HL-60 (cell line): ENCODE measurements at regions not wholly inside any gene's neighbourhood (a gene's known extent, or its start where the extent isn't known, plus 50 kb on each side); places are given as distances from the start of the nearest gene placed in this dataset.

Experiments used
- DNase-seq, 2 experiments: peaks; one replicate each; pipeline ENCODE4 v3.0.0-alpha.2; 2010 to 2020; ENCODE audit warnings: low read depth in 1 of 2, low spot score in 1 of 2
- H3K27ac ChIP-seq: fragments of 250-450 bp; sonication (Bioruptor Pico); replicated peaks from 2 replicates; pipeline ENCODE4 v1.5.1; 2020; ENCODE audit warnings: mild to moderate bottlenecking, moderate library complexity
- H3K27me3 ChIP-seq: fragments of 250-450 bp; sonication (Bioruptor Pico); 2 replicates; pipeline ENCODE4 v1.5.1; 2021; ENCODE audit warnings: mild to moderate bottlenecking, moderate library complexity; ENCODE audit not compliant: insufficient read depth, poor library complexity, severe bottlenecking
- H3K4me3 ChIP-seq: replicated peaks from 2 replicates; pipeline ENCODE4 v1.5.1; 2011; ENCODE audit warnings: mild to moderate bottlenecking, control low read depth, low read length; ENCODE audit not compliant: insufficient read depth
- GABPA ChIP-seq: IDR thresholded peaks from 2 replicates; pipeline ENCODE4 v1.6.1; 2012; ENCODE audit warnings: low read depth
- POLR2AphosphoS5 ChIP-seq: IDR thresholded peaks from 2 replicates; pipeline ENCODE4 v1.6.1; 2012; ENCODE audit warnings: low read depth
- SPI1 ChIP-seq: IDR thresholded peaks from 2 replicates; pipeline ENCODE4 v1.6.1; 2012; ENCODE audit warnings: low read depth, mild to moderate bottlenecking, borderline replicate concordance
- TF ChIP-seq, protein P1 (sequence below): IDR thresholded peaks from one replicate; pipeline ENCODE4 v1.5.1; 2011; ENCODE audit warnings: low read length, control low read depth, inconsistent platforms; ENCODE audit not compliant: insufficient read depth
- TF ChIP-seq, protein P2 (sequence below): IDR thresholded peaks from 2 replicates; pipeline ENCODE4 v1.6.1; 2012; ENCODE audit warnings: low read depth; ENCODE audit not compliant: insufficient replicate concordance

DNA sequence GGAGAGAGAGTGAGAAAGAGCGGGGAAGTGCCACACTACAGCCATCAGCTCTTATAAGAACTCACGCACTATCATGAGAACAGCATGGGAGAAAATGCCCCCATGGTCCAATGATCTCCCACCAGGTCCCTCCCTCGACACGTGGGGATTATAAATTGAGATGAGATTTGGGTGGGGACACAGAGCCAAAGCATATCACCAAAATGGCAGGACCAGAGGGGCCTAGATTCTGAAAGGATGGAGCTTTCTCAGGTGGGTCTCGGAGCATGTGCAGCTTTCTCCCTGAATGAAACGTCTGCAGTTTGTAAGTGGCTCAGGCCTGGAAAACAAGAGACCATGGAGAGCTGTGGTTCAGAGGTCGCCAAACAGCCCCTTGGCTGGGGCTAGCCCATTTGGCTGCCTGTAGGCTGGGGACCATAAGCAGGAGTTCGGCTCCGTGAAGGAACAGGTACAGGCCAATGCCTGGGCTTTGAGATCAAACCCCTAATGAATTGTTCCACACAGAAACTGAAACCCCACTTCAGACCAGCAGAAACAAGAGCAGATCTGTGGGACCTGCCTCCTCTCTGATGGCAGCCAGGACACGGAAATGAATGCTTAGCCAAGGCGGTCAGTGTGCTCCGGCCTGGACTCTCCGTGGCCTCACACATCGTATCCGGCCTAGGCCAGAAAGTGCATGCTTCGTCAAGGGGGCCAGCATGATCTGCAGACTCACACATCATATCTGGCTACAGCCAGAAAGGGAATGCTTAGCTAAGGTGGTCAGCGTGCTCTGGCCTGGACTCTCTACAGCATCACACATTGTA lies 111.2 kb upstream of the TMEM18 start:
- H3K27ac ChIP-seq, result no peak overlapping the region
- TF ChIP-seq POLR2AphosphoS5 (no peak), GABPA (no peak), SPI1 (no peak)
- TF ChIP-seq, protein P1, sequence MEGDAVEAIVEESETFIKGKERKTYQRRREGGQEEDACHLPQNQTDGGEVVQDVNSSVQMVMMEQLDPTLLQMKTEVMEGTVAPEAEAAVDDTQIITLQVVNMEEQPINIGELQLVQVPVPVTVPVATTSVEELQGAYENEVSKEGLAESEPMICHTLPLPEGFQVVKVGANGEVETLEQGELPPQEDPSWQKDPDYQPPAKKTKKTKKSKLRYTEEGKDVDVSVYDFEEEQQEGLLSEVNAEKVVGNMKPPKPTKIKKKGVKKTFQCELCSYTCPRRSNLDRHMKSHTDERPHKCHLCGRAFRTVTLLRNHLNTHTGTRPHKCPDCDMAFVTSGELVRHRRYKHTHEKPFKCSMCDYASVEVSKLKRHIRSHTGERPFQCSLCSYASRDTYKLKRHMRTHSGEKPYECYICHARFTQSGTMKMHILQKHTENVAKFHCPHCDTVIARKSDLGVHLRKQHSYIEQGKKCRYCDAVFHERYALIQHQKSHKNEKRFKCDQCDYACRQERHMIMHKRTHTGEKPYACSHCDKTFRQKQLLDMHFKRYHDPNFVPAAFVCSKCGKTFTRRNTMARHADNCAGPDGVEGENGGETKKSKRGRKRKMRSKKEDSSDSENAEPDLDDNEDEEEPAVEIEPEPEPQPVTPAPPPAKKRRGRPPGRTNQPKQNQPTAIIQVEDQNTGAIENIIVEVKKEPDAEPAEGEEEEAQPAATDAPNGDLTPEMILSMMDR, result no peak
- TF ChIP-seq, protein P2, sequence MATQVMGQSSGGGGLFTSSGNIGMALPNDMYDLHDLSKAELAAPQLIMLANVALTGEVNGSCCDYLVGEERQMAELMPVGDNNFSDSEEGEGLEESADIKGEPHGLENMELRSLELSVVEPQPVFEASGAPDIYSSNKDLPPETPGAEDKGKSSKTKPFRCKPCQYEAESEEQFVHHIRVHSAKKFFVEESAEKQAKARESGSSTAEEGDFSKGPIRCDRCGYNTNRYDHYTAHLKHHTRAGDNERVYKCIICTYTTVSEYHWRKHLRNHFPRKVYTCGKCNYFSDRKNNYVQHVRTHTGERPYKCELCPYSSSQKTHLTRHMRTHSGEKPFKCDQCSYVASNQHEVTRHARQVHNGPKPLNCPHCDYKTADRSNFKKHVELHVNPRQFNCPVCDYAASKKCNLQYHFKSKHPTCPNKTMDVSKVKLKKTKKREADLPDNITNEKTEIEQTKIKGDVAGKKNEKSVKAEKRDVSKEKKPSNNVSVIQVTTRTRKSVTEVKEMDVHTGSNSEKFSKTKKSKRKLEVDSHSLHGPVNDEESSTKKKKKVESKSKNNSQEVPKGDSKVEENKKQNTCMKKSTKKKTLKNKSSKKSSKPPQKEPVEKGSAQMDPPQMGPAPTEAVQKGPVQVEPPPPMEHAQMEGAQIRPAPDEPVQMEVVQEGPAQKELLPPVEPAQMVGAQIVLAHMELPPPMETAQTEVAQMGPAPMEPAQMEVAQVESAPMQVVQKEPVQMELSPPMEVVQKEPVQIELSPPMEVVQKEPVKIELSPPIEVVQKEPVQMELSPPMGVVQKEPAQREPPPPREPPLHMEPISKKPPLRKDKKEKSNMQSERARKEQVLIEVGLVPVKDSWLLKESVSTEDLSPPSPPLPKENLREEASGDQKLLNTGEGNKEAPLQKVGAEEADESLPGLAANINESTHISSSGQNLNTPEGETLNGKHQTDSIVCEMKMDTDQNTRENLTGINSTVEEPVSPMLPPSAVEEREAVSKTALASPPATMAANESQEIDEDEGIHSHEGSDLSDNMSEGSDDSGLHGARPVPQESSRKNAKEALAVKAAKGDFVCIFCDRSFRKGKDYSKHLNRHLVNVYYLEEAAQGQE, result no peak
- no peak for DNase-seq

DNA sequence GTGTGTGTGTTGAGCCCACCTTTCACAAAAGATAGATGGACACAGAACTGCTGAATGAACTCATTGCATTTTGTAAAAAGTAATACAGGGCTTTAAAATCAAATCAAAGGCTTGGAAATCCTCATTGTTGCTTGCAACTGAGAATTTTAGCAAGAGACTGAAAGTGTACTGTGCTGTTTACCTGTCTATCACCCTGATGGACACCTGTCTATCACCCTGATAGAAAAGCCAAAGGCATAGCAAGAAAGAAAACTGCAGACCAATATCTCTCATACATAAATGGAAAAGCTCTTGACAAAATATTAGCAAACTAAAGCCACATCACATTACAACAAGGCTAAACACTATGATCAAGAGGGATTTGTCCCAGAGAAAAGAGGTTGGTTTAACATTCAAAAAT lies 107.5 kb upstream of the TMEM18 start:
- Histone ChIP-seq H3K27ac (no peak overlapping the region), H3K4me3 (no peak overlapping the region), H3K27me3 (no peaks in the 10 kb centered on the region)
- DNase-seq, result no peak
- TF ChIP-seq POLR2AphosphoS5 (no peak), GABPA (no peak), SPI1 (no peak)
- TF ChIP-seq, protein P1, result no peak
- TF ChIP-seq, protein P2, result no peak

More for the DNA sequence above, 111.2 kb upstream of the TMEM18 start:
- Histone ChIP-seq H3K27me3 (no peaks in the 10 kb centered on the region), H3K4me3 (no peak overlapping the region)

DNA sequence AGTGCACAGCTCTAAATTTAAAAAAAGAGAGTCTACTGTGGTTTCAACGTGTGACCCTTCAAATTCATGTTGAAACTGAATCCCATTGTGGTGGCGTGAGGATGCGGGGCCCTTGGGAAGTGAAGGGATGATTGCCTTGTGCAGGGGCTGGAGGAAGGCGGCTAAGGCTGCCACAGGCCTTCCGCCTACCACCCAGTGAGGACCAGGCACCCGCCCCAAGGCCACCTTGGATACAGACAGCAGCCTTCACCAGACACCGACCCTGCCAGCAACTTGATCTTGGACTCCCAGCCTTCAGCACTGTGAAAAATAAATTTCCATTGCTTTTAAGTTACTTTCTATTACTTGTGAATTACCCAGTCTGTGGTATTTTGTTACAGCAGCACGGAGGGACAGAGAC lies 103.4 kb upstream of the TMEM18 start:
- no peak for TF ChIP-seq SPI1
- TF ChIP-seq, protein P2, result no peak
- no peak for TF ChIP-seq POLR2AphosphoS5
- TF ChIP-seq GABPA, result no peak
- TF ChIP-seq, protein P1, result no peak
- Histone ChIP-seq H3K4me3 (no peak overlapping the region), H3K27ac (no peak overlapping the region), H3K27me3 (no peaks in the 10 kb centered on the region)
- DNase-seq, result no peak
